ENCODE measurements at regions not wholly inside any gene's neighbourhood (a gene's known extent, or its start where the extent isn't known, plus 50 kb on each side); places are given as distances from the start of the nearest gene placed in this dataset.

DNA sequence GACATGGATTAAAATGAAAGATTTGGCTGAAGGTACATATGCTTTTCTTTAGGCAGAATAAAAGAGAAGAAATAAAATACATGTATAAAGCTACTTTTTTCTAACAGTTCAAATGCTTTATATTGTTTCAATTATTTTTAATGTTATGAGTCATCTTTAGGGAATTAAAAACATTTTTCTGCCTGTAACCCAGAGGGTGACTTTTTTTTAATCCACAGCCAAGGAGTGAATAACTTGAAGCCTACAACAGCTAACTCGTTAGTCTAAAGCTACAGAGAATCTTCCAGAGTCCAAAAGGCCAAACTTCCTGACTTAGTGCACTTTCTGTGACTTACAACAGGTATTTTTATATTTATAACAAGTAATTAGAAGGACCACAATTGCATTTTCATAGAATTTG, 151.6 kb downstream of the SEC23A start (continued):
- TF ChIP-seq, protein P1, sequence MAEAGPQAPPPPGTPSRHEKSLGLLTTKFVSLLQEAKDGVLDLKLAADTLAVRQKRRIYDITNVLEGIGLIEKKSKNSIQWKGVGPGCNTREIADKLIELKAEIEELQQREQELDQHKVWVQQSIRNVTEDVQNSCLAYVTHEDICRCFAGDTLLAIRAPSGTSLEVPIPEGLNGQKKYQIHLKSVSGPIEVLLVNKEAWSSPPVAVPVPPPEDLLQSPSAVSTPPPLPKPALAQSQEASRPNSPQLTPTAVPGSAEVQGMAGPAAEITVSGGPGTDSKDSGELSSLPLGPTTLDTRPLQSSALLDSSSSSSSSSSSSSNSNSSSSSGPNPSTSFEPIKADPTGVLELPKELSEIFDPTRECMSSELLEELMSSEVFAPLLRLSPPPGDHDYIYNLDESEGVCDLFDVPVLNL (CRISPR knock-in tag; IDR thresholded peaks at IDR 0.05; ENCODE audit: borderline replicate concordance, low read depth): no peak
- TF ChIP-seq ESRRA (CRISPR knock-in tag; IDR thresholded peaks at IDR 0.05; ENCODE audit: borderline replicate concordance): no peak
- no peak for TF ChIP-seq NR2C2 (CRISPR knock-in tag; IDR thresholded peaks at IDR 0.05)
- TF ChIP-seq, protein P2, sequence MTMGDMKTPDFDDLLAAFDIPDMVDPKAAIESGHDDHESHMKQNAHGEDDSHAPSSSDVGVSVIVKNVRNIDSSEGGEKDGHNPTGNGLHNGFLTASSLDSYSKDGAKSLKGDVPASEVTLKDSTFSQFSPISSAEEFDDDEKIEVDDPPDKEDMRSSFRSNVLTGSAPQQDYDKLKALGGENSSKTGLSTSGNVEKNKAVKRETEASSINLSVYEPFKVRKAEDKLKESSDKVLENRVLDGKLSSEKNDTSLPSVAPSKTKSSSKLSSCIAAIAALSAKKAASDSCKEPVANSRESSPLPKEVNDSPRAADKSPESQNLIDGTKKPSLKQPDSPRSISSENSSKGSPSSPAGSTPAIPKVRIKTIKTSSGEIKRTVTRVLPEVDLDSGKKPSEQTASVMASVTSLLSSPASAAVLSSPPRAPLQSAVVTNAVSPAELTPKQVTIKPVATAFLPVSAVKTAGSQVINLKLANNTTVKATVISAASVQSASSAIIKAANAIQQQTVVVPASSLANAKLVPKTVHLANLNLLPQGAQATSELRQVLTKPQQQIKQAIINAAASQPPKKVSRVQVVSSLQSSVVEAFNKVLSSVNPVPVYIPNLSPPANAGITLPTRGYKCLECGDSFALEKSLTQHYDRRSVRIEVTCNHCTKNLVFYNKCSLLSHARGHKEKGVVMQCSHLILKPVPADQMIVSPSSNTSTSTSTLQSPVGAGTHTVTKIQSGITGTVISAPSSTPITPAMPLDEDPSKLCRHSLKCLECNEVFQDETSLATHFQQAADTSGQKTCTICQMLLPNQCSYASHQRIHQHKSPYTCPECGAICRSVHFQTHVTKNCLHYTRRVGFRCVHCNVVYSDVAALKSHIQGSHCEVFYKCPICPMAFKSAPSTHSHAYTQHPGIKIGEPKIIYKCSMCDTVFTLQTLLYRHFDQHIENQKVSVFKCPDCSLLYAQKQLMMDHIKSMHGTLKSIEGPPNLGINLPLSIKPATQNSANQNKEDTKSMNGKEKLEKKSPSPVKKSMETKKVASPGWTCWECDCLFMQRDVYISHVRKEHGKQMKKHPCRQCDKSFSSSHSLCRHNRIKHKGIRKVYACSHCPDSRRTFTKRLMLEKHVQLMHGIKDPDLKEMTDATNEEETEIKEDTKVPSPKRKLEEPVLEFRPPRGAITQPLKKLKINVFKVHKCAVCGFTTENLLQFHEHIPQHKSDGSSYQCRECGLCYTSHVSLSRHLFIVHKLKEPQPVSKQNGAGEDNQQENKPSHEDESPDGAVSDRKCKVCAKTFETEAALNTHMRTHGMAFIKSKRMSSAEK (CRISPR knock-in tag; IDR thresholded peaks at IDR 0.05; ENCODE audit: borderline replicate concordance): no peak
- TF ChIP-seq EMX1 (CRISPR knock-in tag; IDR thresholded peaks at IDR 0.05): no peak
- TF ChIP-seq TEAD4 (CRISPR knock-in tag; IDR thresholded peaks at IDR 0.05): no peak
- TF ChIP-seq, protein P3, sequence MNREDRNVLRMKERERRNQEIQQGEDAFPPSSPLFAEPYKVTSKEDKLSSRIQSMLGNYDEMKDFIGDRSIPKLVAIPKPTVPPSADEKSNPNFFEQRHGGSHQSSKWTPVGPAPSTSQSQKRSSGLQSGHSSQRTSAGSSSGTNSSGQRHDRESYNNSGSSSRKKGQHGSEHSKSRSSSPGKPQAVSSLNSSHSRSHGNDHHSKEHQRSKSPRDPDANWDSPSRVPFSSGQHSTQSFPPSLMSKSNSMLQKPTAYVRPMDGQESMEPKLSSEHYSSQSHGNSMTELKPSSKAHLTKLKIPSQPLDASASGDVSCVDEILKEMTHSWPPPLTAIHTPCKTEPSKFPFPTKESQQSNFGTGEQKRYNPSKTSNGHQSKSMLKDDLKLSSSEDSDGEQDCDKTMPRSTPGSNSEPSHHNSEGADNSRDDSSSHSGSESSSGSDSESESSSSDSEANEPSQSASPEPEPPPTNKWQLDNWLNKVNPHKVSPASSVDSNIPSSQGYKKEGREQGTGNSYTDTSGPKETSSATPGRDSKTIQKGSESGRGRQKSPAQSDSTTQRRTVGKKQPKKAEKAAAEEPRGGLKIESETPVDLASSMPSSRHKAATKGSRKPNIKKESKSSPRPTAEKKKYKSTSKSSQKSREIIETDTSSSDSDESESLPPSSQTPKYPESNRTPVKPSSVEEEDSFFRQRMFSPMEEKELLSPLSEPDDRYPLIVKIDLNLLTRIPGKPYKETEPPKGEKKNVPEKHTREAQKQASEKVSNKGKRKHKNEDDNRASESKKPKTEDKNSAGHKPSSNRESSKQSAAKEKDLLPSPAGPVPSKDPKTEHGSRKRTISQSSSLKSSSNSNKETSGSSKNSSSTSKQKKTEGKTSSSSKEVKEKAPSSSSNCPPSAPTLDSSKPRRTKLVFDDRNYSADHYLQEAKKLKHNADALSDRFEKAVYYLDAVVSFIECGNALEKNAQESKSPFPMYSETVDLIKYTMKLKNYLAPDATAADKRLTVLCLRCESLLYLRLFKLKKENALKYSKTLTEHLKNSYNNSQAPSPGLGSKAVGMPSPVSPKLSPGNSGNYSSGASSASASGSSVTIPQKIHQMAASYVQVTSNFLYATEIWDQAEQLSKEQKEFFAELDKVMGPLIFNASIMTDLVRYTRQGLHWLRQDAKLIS (CRISPR knock-in tag; IDR thresholded peaks at IDR 0.05; ENCODE audit: borderline replicate concordance): no peak
- TF ChIP-seq, protein P4, sequence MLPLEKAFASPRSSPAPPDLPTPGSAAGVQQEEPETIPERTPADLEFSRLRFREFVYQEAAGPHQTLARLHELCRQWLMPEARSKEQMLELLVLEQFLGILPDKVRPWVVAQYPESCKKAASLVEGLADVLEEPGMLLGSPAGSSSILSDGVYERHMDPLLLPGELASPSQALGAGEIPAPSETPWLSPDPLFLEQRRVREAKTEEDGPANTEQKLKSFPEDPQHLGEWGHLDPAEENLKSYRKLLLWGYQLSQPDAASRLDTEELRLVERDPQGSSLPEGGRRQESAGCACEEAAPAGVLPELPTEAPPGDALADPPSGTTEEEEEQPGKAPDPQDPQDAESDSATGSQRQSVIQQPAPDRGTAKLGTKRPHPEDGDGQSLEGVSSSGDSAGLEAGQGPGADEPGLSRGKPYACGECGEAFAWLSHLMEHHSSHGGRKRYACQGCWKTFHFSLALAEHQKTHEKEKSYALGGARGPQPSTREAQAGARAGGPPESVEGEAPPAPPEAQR (CRISPR knock-in tag; IDR thresholded peaks at IDR 0.05): no peak
- TF ChIP-seq ZNF423 (CRISPR knock-in tag; IDR thresholded peaks at IDR 0.05): no peak
- no peak for TF ChIP-seq MXD4 (CRISPR knock-in tag; IDR thresholded peaks at IDR 0.05; ENCODE audit: borderline replicate concordance)
- TF ChIP-seq IRF2 (CRISPR knock-in tag; IDR thresholded peaks at IDR 0.05; ENCODE audit: borderline replicate concordance, low read depth): no peak

DNA sequence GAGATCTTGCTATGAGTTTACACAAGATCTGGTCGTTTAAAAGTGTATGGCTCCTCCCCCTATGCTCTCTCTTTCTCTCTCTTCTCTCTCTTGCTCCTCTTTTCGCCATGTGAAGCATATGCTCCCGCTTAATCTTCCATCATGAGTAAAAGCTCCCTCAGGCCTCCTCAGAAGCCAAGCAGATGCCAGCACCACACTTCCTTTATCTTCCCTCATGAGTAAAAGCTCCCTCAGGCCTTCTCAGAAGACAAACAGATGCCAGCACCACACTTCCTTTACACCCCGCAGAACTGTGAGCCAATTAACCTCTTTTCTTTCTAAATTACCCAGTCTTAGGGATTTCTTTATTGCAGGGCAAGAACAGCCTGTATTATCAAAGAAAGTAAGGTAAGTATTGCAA, 152.4 kb downstream of the SEC23A start:
- POLR2A ChIA-PET: no interaction called here
- Mint-ChIP-seq H3K4me1 (no peaks in the 10 kb centered on the region), H3K9me3 (no peaks in the 10 kb centered on the region), H3K27me3 (ENCODE audit: low read depth) (no peaks in the 10 kb centered on the region), H3K27ac (no peak overlapping the region), H3K4me3 (no peak overlapping the region), H3K36me3 (no peaks in the 10 kb centered on the region)
- ATAC-seq (no peak), DNase-seq (ENCODE audit: low spot score) (no peak)
- CTCF ChIA-PET: no interaction called here
- TF ChIP-seq EMX1 (CRISPR knock-in tag; IDR thresholded peaks at IDR 0.05): no peak
- TF ChIP-seq TCF7 (CRISPR knock-in tag; IDR thresholded peaks at IDR 0.05; ENCODE audit: low read depth): no peak
- TF ChIP-seq, protein P5, sequence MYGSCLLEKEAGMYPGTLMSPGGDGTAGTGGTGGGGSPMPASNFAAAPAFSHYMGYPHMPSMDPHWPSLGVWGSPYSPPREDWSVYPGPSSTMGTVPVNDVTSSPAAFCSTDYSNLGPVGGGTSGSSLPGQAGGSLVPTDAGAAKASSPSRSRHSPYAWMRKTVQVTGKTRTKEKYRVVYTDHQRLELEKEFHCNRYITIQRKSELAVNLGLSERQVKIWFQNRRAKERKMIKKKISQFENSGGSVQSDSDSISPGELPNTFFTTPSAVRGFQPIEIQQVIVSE (CRISPR knock-in tag; IDR thresholded peaks at IDR 0.05; ENCODE audit: borderline replicate concordance): no peak
- TF ChIP-seq IRF2 (CRISPR knock-in tag; IDR thresholded peaks at IDR 0.05; ENCODE audit: borderline replicate concordance, low read depth): no peak
- TF ChIP-seq, protein P6, sequence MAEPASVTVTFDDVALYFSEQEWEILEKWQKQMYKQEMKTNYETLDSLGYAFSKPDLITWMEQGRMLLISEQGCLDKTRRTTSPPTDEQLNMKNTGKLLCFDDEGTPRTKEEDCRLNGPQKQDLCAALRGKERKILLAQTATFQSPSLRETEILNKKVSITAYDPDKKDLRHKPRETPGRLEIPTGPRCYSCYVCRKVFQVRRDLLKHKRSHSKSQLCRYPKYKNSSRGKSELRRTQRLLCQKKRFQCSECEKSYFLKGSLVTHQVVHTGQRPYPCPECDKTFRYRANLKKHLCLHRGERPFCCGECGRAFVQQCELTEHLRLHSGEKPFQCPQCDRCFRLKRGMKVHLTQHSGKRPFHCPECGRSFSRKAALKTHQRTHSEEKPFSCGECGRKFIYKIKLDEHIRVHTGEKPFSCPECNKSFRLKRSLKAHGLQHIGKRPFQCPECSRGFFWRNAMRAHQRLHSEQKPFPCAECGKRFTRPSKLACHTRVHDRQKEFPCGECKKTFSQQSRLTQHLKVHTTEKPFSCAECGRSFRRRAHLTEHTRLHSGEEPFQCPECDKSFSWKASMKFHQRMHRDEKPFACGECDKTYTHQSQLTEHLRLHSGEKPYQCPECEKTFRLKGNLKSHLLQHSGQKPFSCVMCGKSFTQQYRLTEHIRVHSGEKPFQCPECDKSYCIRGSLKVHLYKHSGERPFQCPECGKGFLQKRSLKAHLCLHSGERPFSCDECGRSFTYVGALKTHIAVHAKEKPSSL (CRISPR knock-in tag; conservative IDR thresholded peaks at IDR 0.05): no peak
- TF ChIP-seq CREB1 (CRISPR knock-in tag; IDR thresholded peaks at IDR 0.05): no peak
- TF ChIP-seq ZNF232 (CRISPR knock-in tag; IDR thresholded peaks at IDR 0.05): no peak
- no peak for TF ChIP-seq ZNF416 (CRISPR knock-in tag; IDR thresholded peaks at IDR 0.05)
- TF ChIP-seq, protein P7, sequence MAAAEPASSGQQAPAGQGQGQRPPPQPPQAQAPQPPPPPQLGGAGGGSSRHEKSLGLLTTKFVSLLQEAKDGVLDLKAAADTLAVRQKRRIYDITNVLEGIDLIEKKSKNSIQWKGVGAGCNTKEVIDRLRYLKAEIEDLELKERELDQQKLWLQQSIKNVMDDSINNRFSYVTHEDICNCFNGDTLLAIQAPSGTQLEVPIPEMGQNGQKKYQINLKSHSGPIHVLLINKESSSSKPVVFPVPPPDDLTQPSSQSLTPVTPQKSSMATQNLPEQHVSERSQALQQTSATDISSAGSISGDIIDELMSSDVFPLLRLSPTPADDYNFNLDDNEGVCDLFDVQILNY (CRISPR knock-in tag; IDR thresholded peaks at IDR 0.05): no peak
- no peak for TF ChIP-seq ZNF219 (CRISPR knock-in tag; IDR thresholded peaks at IDR 0.05; ENCODE audit: borderline replicate concordance)
- TF ChIP-seq JAZF1 (CRISPR knock-in tag; IDR thresholded peaks at IDR 0.05): no peak
- TF ChIP-seq ZNF317 (CRISPR knock-in tag; IDR thresholded peaks at IDR 0.05; ENCODE audit: borderline replicate concordance, low read depth): no peak
- TF ChIP-seq, protein P8, sequence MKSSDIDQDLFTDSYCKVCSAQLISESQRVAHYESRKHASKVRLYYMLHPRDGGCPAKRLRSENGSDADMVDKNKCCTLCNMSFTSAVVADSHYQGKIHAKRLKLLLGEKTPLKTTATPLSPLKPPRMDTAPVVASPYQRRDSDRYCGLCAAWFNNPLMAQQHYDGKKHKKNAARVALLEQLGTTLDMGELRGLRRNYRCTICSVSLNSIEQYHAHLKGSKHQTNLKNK (CRISPR knock-in tag; IDR thresholded peaks at IDR 0.05): no peak

All from WTC11 (cell line).